Mesenchymal stem cell (in vitro differentiated cells and primary cell): ENCODE measurements at regions not wholly inside any gene's neighbourhood (a gene's known extent, or its start where the extent isn't known, plus 50 kb on each side); places are given as distances from the start of the nearest gene placed in this dataset.

Experiments used
- DNase-seq: peaks from one replicate; pipeline ENCODE4 v3.0.0-alpha.2; 2013
- H2AFZ ChIP-seq: one replicate; pipeline ENCODE4 v1.6.1; 2013; ENCODE audit warnings: low read depth, mild to moderate bottlenecking, control low read depth, inconsistent platforms, low read length, moderate library complexity
- H2AK5ac ChIP-seq: 2 replicates; pipeline ENCODE4 v1.6.1; 2013; ENCODE audit warnings: low read length, moderate library complexity, mild to moderate bottlenecking, inconsistent platforms; ENCODE audit not compliant: severe bottlenecking
- H2BK120ac ChIP-seq: one replicate; pipeline ENCODE4 v1.6.1; 2013; ENCODE audit warnings: low read depth, mild to moderate bottlenecking, inconsistent platforms, low read length, moderate library complexity
- H2BK12ac ChIP-seq, 2 experiments: one replicate each; pipeline ENCODE4 v1.6.1; 2013; ENCODE audit warnings: inconsistent platforms in 2 of 2, low read length in 2 of 2, mild to moderate bottlenecking in 2 of 2, moderate library complexity in 2 of 2, control low read depth in 1 of 2
- H2BK15ac ChIP-seq: one replicate; pipeline ENCODE4 v1.6.1; 2013; ENCODE audit warnings: mild to moderate bottlenecking, low read depth, inconsistent platforms; ENCODE audit not compliant: poor library complexity, severe bottlenecking
- H2BK5ac ChIP-seq: 2 replicates; pipeline ENCODE4 v1.6.1; 2013; ENCODE audit warnings: low read depth, mild to moderate bottlenecking, low read length, control low read depth, inconsistent platforms; ENCODE audit not compliant: poor library complexity, severe bottlenecking
- H3K14ac ChIP-seq, 2 experiments: one replicate each; pipeline ENCODE4 v1.6.1; 2013; ENCODE audit warnings: inconsistent platforms in 2 of 2, low read length in 2 of 2, control low read depth in 1 of 2, mild to moderate bottlenecking in 1 of 2, moderate library complexity in 1 of 2
- H3K18ac ChIP-seq, 2 experiments: one replicate each; pipeline ENCODE4 v1.6.1; 2013; ENCODE audit warnings: inconsistent platforms in 2 of 2, low read length in 2 of 2, control low read depth in 1 of 2, low read depth in 1 of 2, mild to moderate bottlenecking in 1 of 2
- H3K23ac ChIP-seq, 2 experiments: one replicate each; pipeline ENCODE4 v1.6.1; 2013; ENCODE audit warnings: inconsistent platforms in 2 of 2, low read length in 2 of 2, mild to moderate bottlenecking in 2 of 2, moderate library complexity in 2 of 2, control low read depth in 1 of 2
- H3K27ac ChIP-seq: 2 replicates; pipeline ENCODE4 v1.5.1; 2013; ENCODE audit warnings: mild to moderate bottlenecking, moderate library complexity, low read length, control low read depth, inconsistent platforms; ENCODE audit not compliant: poor library complexity, severe bottlenecking
- H3K27me3 ChIP-seq, 2 experiments: 2 replicates each; pipeline versions ENCODE4 v1.6.1 to v1.7.0; 2013; ENCODE audit warnings: low read length in 2 of 2, mild to moderate bottlenecking in 2 of 2, moderate library complexity in 2 of 2, control low read depth in 1 of 2, inconsistent platforms in 1 of 2; ENCODE audit not compliant: control insufficient read depth in 1 of 2, insufficient read depth in 1 of 2
- H3K36me3 ChIP-seq, 2 experiments: 2 replicates each; pipeline versions ENCODE4 v1.6.1 to v1.7.0; 2013; ENCODE audit warnings: low read length in 2 of 2, control low read depth in 1 of 2, inconsistent platforms in 1 of 2, low read depth in 1 of 2, mild to moderate bottlenecking in 1 of 2; ENCODE audit not compliant: insufficient read depth in 2 of 2, control insufficient read depth in 1 of 2
- H3K4ac ChIP-seq, 2 experiments: one replicate each; pipeline ENCODE4 v1.6.1; 2013; ENCODE audit warnings: inconsistent platforms in 2 of 2, low read length in 2 of 2, mild to moderate bottlenecking in 2 of 2, moderate library complexity in 2 of 2, control low read depth in 1 of 2, low read depth in 1 of 2
- H3K4me1 ChIP-seq: 2 replicates; pipeline ENCODE4 v1.6.1; 2013; ENCODE audit warnings: low read depth, low read length, control low read depth; ENCODE audit not compliant: control insufficient read depth, insufficient read depth
- H3K4me2 ChIP-seq: 2 replicates; pipeline ENCODE4 v1.6.1; 2013; ENCODE audit warnings: low read length, mild to moderate bottlenecking, inconsistent platforms; ENCODE audit not compliant: poor library complexity, severe bottlenecking
- H3K4me3 ChIP-seq, 2 experiments: 2 replicates each; pipeline versions ENCODE4 v1.5.1 to v1.7.0; 2013; ENCODE audit warnings: low read length in 2 of 2, mild to moderate bottlenecking in 2 of 2, control low read depth in 1 of 2, low read depth in 1 of 2; ENCODE audit not compliant: insufficient read depth in 1 of 2
- H3K79me1 ChIP-seq: replicated peaks from 2 replicates; pipeline ENCODE4 v1.6.1; 2013; ENCODE audit warnings: mild to moderate bottlenecking, control low read depth, low read length, inconsistent platforms; ENCODE audit not compliant: poor library complexity, severe bottlenecking
- H3K9ac ChIP-seq: 2 replicates; pipeline ENCODE4 v1.7.0; 2013; ENCODE audit warnings: mild to moderate bottlenecking, low read length, moderate library complexity
- H3K9me3 ChIP-seq: 2 replicates; pipeline ENCODE4 v1.7.0; 2013; ENCODE audit warnings: mild to moderate bottlenecking, low read length; ENCODE audit not compliant: control insufficient read depth
- H4K8ac ChIP-seq: one replicate; pipeline ENCODE4 v1.6.1; 2013; ENCODE audit warnings: inconsistent platforms, mild to moderate bottlenecking, low read length, moderate library complexity
- H4K91ac ChIP-seq: one replicate; pipeline ENCODE4 v1.6.1; 2013; ENCODE audit warnings: mild to moderate bottlenecking, low read length, inconsistent platforms
- WGBS: methylation state at CpG from one replicate; pipeline ENCODE4 v1.1.7; 2013; ENCODE audit warnings: mixed read lengths; 5-methylcytosine and 5-hydroxymethylcytosine counted together

DNA sequence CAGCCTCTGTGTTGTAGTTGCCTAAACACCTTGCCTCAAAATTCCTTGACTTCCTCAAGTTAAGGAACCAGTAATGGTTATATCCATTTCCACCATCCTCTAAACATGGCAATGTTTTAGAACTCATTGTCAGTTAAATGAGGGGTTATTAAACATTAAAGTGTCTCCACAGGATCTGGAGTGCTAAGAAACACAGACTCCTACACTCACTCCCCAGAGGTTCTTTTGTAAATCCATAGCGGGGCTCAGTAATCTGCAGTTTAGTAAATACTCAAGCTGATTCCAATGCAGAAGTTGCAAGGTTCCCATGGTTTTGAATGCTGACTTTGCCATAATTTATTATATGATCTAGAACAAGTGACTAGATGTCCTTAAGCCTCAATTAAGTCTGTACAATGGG lies 245.5 kb downstream of the GPAT3 start:
- no peak overlapping the region for H3K27ac ChIP-seq
- no peak overlapping the region for H2AK5ac ChIP-seq
- no peak overlapping the region for H4K8ac ChIP-seq
- H3K4ac ChIP-seq, result no peak overlapping the region
- no peak overlapping the region for H3K9ac ChIP-seq
- H3K9me3 ChIP-seq, result no peaks in the 10 kb centered on the region
- no peak overlapping the region for H2BK5ac ChIP-seq
- no peak overlapping the region for H3K4me2 ChIP-seq
- H3K4me3 ChIP-seq, result no peak overlapping the region
- H4K91ac ChIP-seq, result no peak overlapping the region
- no peak for DNase-seq
- no peak overlapping the region for H2BK120ac ChIP-seq
- 50% methylated on average over 1 of the region's 1 CpG for WGBS
- no peaks in the 10 kb centered on the region for H3K4me1 ChIP-seq
- H3K18ac ChIP-seq, result no peak overlapping the region
- H3K27me3 ChIP-seq, result no peaks in the 10 kb centered on the region
- no peak overlapping the region for H3K14ac ChIP-seq
- no peak overlapping the region for H2AFZ ChIP-seq
- no peaks in the 10 kb centered on the region for H3K36me3 ChIP-seq
- H3K79me1 ChIP-seq, result no peaks in the 10 kb centered on the region
- no peak overlapping the region for H2BK12ac ChIP-seq
- no peak overlapping the region for H3K23ac ChIP-seq
- H2BK15ac ChIP-seq, result no peak overlapping the region

DNA sequence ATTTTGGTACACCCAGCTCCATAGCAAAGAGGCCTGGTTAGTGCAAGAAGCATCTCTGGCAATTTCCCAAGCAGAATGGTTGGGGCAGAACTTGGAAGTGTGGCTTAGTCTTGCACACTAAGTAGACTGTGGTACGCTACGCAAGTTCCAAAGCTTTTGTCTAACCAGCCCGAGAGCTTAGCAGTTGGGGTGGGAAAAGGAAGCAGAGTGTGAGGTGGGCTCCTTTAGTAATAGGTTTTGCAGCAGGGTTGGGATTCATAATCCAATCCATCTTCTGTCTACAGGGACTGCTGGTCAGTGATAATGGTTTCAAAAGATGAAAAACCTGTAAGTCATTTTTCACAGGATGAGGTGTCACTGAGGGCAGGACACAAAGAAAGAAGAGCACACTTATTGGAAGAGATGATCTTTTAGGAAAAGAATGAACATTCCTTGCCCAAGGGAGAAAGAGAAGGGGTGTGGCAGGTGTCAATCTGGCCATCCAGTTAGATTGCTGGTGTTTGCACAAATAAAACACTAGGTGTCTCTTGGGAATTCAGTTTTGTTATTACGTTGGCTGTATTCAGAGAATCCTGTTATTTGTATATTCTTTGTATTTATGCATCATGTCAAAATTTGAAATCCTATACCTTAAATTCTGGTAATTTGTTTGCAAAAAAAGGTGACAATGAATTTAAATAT lies 244.3 kb downstream of the GPAT3 start:
- no peak overlapping the region for H4K8ac ChIP-seq
- no peaks in the 10 kb centered on the region for H3K79me1 ChIP-seq
- no peak overlapping the region for H2AK5ac ChIP-seq
- WGBS, result 93% methylated on average over 3 of the region's 4 CpGs
- H4K91ac ChIP-seq, result no peak overlapping the region
- H2BK5ac ChIP-seq, result no peak overlapping the region
- no peak overlapping the region for H2BK12ac ChIP-seq
- H3K4ac ChIP-seq, result no peak overlapping the region
- H3K27ac ChIP-seq, result no peak overlapping the region
- H3K9ac ChIP-seq, result no peak overlapping the region
- H3K4me3 ChIP-seq, result no peak overlapping the region
- H3K4me2 ChIP-seq, result no peak overlapping the region
- no peaks in the 10 kb centered on the region for H3K27me3 ChIP-seq
- no peaks in the 10 kb centered on the region for H3K4me1 ChIP-seq
- no peak overlapping the region for H2AFZ ChIP-seq
- no peak overlapping the region for H2BK15ac ChIP-seq
- H3K36me3 ChIP-seq, result no peaks in the 10 kb centered on the region
- no peak overlapping the region for H3K23ac ChIP-seq
- no peak for DNase-seq
- no peak overlapping the region for H3K18ac ChIP-seq
- H3K9me3 ChIP-seq, result no peaks in the 10 kb centered on the region
- no peak overlapping the region for H2BK120ac ChIP-seq
- no peak overlapping the region for H3K14ac ChIP-seq

DNA sequence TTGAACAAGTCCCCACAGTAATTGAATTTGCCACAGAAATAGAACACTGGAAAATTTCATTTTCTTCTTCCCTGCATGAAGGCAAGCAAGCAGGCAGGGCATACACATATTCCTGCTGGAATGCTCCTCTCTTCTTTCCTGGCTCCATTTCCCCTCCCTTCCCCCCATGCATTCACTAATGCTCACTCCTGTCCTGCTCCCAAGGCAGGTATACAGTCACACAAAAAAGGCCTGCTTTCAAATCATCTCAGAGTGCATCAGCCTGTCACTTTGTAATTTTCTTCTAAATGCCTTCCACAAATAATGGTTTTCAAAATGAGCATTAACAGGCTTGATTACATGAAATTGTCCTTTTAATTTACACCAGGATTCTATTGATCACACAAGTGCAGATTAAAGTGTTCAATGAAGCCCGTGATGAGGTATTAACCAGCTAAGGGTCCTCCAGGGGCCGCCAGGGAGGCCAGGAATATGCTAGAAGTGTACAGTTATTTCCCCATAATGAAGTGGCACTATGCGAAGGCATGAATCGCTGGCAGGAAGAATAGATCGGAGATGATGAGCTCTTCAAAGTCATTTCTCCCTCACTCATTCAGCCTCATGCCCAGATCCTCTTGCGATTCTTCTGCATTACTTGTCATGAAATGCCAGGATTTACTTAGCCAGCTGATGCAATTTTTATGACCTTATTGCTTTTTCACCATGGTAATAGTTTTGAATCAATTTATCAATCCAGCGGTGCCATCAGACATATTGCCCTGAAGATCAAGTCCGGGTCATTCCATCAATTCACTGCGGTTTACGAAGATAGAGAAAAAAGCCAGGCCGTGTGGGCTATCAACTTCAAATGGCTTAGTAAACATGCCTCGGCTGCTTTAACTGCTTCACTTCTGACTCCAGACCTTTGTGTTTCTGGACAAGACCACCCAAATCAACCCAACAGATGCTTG lies 243.5 kb downstream of the GPAT3 start:
- H3K18ac ChIP-seq, result no peak overlapping the region
- no peak overlapping the region for H2BK12ac ChIP-seq
- no peak for DNase-seq
- no peaks in the 10 kb centered on the region for H3K36me3 ChIP-seq
- WGBS, result 89% methylated on average over 12 of the region's 12 CpGs
- H3K4ac ChIP-seq, result no peak overlapping the region
- H3K23ac ChIP-seq, result no peak overlapping the region
- no peaks in the 10 kb centered on the region for H3K27me3 ChIP-seq
- no peak overlapping the region for H3K27ac ChIP-seq
- H2BK15ac ChIP-seq, result no peak overlapping the region
- no peak overlapping the region for H3K4me3 ChIP-seq
- no peaks in the 10 kb centered on the region for H3K4me1 ChIP-seq
- no peak overlapping the region for H2AFZ ChIP-seq
- no peak overlapping the region for H2BK5ac ChIP-seq
- H3K9me3 ChIP-seq, result no peaks in the 10 kb centered on the region
- no peak overlapping the region for H4K8ac ChIP-seq
- no peak overlapping the region for H4K91ac ChIP-seq
- H3K4me2 ChIP-seq, result no peak overlapping the region
- no peaks in the 10 kb centered on the region for H3K79me1 ChIP-seq
- no peak overlapping the region for H3K9ac ChIP-seq
- no peak overlapping the region for H3K14ac ChIP-seq
- H2BK120ac ChIP-seq, result no peak overlapping the region
- H2AK5ac ChIP-seq, result no peak overlapping the region

DNA sequence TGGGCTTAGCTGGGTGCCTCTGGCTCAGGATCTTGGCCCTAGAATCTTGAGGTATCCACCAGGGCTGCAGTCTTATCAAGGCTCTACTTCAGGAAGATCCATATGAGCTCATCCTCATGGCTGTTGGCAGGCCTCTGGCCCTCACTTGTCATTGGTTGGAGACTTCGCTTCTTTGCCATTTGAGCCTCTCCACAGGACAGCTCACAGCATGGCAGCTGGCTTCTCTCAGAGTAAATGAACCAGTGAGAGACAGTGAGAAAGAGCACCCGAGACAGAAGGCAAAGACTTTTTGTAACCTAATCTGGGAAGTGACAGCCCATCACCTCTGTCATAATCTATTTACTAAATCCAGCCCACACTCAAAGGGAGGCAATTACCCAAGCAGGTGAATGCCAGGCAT lies 236.8 kb downstream of the GPAT3 start:
- no peak overlapping the region for H3K27ac ChIP-seq
- no peak overlapping the region for H2AK5ac ChIP-seq
- H4K8ac ChIP-seq, result no peak overlapping the region
- H2BK5ac ChIP-seq, result peak overlapping the region; percentile 4
- no peak overlapping the region for H2BK12ac ChIP-seq
- H2BK15ac ChIP-seq, result no peak overlapping the region
- no peak overlapping the region for H3K4me2 ChIP-seq
- no peak overlapping the region for H3K4me3 ChIP-seq
- H3K27me3 ChIP-seq, result peaks cover 0 to 10% of the 10 kb centered on the region in 2 experiments
- H3K36me3 ChIP-seq, result no peaks in the 10 kb centered on the region
- H2AFZ ChIP-seq, result no peak overlapping the region
- peaks cover 2% of the 10 kb centered on the region for H3K4me1 ChIP-seq
- H3K4ac ChIP-seq, result no peak overlapping the region
- WGBS, result 87% methylated on average over 2 of the region's 2 CpGs
- no peaks in the 10 kb centered on the region for H3K79me1 ChIP-seq
- H4K91ac ChIP-seq, result no peak overlapping the region
- DNase-seq, result no peak
- H3K14ac ChIP-seq, result no peak overlapping the region
- no peak overlapping the region for H2BK120ac ChIP-seq
- no peak overlapping the region for H3K23ac ChIP-seq
- H3K9me3 ChIP-seq, result no peaks in the 10 kb centered on the region
- H3K18ac ChIP-seq, result no peak overlapping the region
- no peak overlapping the region for H3K9ac ChIP-seq
